GM21825 (cell line): ENCODE measurements at regions not wholly inside any gene's neighbourhood (a gene's known extent, or its start where the extent isn't known, plus 50 kb on each side); places are given as distances from the start of the nearest gene placed in this dataset.
A peak's percentile ranks its signal among the peaks of the same experiment; 100 is the strongest.
"Not testable (repeated sequence)": the region's sequence is repeated elsewhere in the genome, so short reads cannot be mapped to it uniquely, and the experiment has no call there.

Source experiments
- ATAC-seq: cut with Tn5 transposase; IDR thresholded peaks from one replicate; pipeline ENCODE4 v1.9.1; 2021; ENCODE audit warnings: mild to moderate bottlenecking, moderate library complexity; ENCODE audit not compliant: unreplicated experiment

- no peak for ATAC-seq
Observed at GRCh38 chr1:209080170-209080781, 503.2 kb upstream of the CAMK1G start.

GRCh38 chr1:209086486-209087192 is 496.9 kb upstream of the CAMK1G start:
- ATAC-seq: peak; percentile 90

- no peak for ATAC-seq
Observed at GRCh38 chr1:209094384-209094783, 489.1 kb upstream of the CAMK1G start.

DNA sequence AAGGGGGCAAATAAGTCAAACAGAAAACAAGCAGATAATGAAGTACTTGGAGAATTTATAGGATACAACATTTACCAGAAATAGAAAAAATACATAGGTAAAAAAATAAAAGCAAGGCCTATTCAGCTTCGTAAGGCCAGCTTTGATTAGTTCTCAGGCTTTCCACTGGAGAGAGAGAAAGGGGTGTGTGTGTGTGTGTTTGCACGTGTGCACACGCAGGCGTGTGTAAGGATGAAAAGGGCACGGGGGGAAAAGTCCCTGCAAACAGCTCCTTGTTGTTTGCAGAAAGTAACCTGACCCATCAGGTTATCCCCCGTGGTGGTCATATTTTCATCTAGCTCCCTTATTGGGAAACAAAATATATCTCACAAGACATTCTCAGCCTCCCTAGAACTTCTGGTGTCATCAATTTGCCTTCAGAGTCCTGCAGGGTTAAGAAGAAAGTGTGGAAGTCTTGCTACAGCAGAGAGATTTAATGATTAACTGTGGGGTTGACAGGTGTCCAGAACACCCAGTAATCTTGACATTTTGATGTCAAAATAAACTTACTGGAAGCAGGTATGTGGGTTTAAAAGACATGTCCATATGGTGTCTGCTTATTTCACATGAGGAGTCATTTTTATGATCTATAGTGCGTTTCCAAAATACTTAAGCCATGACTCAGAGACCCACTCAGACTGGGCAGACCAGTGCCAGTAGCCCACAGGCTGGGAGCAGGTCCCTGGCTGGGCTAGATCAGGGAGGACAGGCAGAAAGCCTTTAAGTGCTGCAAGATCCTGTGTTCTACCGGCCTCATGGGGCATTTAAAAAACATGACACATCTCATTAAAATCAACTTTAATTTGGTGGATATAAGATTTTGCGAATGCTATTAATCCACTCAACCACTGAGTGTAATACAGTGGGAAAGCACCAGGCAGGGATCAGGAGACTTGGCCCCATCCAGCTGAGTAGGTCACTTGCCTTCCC is 487.6 kb upstream of the CAMK1G start:
- no peak for ATAC-seq

DNA sequence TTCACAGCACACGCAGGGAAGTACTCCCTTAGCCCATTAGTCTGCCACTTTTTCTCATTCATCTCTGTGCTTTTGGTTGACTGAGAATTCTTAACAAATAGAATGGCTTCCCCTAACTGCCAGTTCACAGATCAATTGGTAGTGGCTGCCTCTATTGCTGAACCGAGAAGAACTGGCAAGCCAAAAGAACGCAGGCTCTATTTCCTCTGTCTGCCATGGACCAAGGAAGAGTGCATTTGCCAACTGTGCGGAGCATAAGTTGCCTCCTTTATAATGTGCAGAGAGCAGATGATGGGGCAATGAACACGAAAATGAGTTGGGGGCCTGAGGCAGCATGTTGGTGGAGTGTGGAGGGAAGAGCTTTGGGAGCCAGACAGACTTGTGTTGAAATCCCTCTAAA is 483.1 kb upstream of the CAMK1G start:
- ATAC-seq: no peak

DNA sequence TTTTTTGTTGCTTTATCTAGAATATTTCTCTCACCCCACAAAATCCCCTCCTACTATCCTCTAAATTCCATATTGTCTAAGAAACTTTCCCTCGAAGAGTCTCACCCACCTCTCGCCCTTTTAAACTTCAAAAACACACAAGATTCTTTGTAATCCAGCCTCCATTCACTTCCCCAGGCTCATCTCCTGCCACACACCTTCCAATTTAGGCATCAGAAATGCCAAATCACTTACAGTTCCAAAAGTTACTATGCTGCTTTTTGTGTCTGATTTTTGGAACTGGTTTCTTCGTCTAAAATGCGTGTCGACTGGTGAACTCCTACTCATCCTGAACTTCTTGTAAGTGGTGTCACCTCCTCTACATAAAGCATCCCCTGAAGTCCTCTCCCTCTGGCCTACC is 482.4 kb upstream of the CAMK1G start:
- no peak for ATAC-seq

DNA sequence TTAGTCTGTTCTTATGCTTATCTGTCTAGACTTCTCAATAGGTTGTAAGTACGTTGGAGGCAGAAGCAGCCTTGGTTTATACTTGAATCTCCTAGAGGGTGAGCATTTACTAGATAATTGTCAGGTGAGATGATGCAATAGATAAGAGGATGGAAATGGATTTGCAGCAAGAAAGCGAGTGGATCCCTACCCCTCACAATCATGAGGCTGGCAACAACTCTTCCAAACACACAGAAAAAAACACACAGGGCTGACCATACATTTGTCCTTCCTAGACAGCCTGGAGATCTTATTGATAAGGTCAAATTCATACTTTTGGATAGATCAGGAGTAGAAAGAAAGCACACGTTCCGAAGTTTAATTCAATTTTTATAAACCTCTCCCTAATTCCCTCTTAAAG is 481.4 kb upstream of the CAMK1G start:
- no peak for ATAC-seq

DNA sequence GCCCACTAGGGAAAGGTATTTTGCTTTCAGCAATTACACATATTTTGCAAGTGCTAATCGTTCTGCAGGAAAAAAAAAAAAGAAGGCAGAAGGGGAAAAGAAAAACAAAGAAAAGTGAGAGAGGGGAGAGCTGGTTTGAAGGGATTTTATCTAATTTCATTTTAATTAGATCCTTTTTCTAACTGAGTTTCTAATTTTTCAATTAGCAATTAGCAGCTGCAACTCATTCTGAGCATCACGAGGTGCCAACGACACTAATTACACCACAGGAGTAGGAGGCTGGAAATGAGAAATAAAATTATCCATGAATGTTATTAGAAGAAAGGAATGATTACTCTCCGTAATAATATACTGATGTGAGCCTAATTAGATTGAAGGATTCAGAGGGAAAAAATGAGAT is 481.0 kb upstream of the CAMK1G start:
- no peak for ATAC-seq

DNA sequence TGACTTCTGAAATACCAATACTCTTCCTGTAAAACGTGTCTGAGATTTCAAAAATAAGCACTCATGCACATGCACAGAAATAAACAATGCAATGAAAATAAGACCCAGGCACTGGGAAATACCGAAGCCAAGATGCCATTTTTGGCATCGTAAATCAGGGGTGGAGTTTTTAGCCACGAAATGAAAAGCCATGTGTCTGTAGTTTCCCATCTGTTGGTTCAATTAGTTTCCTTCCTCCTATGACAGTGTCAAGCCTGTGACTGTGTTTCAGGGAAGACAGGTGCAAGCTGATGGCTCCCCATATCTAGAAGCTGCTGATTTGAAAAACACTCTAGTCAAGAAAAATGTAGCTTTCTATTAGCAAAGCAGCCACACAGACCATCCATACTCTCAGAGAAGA is 480.4 kb upstream of the CAMK1G start:
- ATAC-seq: peak; percentile 38

GRCh38 chr1:209104646-209105045 is 478.9 kb upstream of the CAMK1G start:
- ATAC-seq: no peak

DNA sequence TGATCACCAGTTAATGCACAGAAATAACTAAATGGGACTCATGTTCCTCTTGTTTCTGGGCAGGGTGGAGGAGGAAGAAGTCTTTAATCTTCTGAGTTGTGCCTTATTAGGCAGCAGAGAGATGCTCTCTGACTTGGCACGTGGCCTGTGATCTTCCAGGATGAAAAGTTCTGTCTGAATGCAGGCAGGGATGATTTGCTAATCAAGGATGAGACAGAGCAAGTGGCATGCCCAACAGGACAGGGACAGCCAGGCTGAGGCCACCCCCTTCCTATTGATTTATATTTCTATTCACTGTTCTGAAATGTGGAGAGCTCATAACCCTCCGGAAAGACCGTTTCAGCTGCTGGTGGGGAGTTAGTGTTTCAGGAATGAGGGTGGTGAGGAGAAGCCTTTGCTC is 477.8 kb upstream of the CAMK1G start:
- ATAC-seq: no peak

DNA sequence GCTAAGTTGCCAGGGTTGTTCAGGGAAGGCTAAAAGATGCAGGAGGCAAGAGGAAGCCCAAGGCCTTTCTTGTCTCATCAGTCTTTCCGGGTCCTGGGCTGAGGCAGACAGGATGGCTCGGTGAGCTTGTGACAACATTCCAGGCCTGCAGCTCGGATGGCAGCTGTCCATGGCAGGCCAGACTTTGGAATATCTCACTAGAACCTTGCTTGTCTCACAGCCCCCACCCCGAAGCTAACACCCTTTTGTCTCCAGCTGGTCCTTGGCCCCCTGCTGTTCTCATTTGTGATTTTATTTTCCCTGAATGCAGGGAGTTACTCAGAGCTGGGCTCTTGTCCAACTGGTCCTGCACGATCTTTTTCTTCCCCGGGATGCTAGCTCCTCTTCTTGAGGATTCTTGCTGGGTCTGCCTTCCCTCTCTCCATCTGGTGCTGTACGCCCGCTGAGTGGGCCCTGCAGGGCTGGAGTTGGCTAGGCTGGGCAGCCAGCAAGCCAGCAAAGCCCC is 477.2 kb upstream of the CAMK1G start:
- no peak for ATAC-seq

DNA sequence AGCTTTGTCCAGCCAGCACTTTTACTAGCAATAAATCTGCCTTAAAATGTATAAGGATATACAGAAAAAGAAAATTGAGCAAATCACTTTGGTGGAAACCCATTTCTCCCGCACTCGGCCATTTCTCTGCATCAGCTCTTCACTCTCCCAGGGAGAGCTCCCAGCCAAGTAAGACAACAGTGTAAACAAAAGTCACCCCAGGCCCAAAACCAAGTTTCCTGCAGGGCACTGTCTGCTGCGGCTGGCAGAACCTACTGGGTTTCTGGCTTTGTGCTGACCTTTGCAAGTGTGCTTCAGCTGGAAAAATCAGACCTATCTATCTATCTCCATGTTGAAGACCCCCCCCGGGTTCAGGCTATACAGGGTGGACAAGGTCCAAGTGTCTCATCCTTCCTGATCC is 476.7 kb upstream of the CAMK1G start:
- ATAC-seq: no peak

DNA sequence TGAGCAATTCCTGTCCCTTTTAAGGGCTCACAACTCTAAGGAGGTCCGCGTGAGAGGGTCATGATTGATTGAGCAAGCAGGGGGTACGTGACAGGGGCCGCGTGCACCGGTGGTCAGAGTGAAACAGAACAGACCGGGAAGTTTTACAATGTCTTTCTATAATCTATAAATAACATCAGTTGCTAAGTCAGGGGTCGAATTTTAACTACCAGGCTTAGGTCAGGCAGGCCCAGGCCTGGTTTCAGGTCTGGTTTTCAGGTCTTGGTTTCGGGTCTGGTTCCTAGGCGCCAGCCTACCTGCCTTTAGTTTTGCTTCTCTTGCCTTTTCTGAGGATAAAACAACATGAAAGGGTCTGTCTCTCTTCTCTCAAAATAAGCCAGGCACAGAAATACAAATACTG is 476.0 kb upstream of the CAMK1G start:
- peak; percentile 69 for ATAC-seq

DNA sequence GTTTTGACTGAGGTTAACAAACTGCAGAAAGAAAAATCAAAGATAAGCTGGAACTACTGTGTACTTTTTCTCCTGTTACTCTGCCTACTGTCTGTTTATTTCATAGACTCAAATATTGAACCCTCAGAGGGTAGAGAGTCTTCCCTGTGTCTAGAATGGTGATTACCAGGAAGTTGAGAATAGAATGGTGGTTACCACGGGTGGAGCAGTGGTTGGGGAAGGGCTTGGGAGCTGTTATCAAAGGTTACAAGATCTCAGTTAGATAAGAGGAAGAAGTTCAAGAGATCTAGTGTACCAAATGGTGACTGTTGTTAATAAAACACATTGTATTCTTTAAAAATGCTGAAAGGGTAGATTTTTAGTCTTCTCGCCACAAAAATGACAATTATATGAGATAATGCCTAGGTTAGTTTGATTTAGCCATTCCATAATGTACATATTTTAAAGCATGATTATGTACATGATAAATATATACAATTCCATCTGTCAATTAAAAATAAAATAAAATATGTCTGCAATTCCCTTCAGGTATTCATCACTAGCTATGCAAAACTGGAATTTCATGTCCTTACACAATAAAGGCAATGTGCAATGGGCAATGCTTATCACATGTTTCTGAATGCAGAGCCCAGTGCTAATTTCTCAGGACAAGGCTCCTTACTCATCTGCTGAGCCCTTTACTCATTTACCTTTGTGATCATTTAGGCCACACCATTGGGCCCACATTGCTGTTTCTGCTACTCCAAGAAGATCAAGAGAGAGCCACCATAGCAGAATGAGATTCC is 474.3 kb upstream of the CAMK1G start:
- no peak for ATAC-seq

- ATAC-seq: no peak
Observed at GRCh38 chr1:209113521-209113920, 470.0 kb upstream of the CAMK1G start.

- no peak for ATAC-seq
Observed at GRCh38 chr1:209116705-209117104, 466.8 kb upstream of the CAMK1G start.

DNA sequence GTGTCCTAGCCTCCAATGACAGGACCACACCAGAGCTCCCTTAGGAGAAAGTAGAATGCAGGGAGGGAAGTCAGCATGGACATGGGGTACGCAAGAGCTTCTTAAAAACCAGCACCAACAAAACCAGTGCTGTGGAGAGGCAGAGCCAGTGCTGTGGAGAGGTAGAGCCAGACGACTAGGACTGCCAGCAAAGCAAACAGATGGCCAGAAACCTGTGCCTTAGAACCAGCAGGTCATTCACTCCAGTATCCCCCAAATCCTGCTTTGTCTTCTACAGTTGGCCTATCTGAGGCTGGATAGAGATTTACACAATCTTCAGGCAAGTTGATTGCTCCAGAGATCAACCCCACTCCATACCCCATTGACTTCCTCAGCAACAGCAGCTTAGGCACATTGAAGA is 459.9 kb upstream of the CAMK1G start:
- no peak for ATAC-seq

DNA sequence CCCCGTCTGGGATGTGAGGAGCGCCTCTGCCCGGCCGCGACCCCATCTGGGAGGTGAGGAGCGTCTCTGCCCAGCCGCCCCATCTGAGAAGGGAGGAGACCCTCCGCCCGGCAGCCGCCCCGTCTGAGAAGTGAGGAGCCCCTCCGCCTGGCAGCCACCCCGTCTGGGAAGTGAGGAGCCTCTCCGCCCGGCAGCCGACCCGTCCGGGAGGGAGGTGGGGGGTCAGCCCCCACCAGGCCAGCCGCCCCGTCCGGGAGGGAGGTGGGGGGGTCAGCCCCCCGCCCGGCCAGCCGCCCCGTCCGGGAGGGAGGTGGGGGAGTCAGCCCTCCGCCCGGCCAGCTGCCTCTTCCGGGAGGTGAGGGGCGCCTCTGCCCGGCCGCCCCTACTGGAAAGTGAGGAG is 454.4 kb upstream of the CAMK1G start:
- ATAC-seq: not testable (repeated sequence)

GRCh38 chr1:209130886-209131285 is 452.6 kb upstream of the CAMK1G start:
- no peak for ATAC-seq
